ENCODE measurements at regions not wholly inside any gene's neighbourhood (a gene's known extent, or its start where the extent isn't known, plus 50 kb on each side); places are given as distances from the start of the nearest gene placed in this dataset.

DNA sequence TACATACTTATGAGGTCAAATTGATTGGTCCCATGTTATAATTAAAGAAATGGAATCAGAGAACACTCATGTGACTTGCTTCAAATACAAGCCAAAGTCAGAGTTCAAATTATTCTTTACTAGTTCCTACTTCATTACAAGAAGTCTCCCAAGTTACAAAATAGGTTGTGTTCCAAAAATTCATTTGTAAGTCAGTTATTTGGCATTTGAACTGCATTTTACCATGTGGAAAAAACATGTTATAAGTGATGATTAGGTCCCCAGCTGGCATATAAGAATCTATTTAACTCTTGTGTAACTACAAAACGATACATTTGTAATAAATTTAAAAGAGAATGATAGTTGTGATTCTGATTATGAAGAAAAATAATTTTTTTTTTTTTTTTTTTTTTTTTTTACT, 124.1 kb downstream of the DISP1 start:
- TF ChIP-seq Cebpa-rat (IDR thresholded peaks at IDR 0.05): no peak
- H4K20me1 ChIP-seq: no peaks in the 10 kb centered on the region
- H3K9ac ChIP-seq: no peak overlapping the region
- peaks cover 6% of the 10 kb centered on the region; the same call in 1 of the 2 replicates for H3K36me3 ChIP-seq
- H3K4me3 ChIP-seq: no peak overlapping the region
- no peak overlapping the region for H3K4me2 ChIP-seq
- H3K9me3 ChIP-seq: no peaks in the 10 kb centered on the region
- H3K4me1 ChIP-seq: 0 out of 2 replicates have a peak, but pooled peaks cover 4% of the 10 kb centered on the region
- H3K27ac ChIP-seq: no peak overlapping the region
- H3K27me3 ChIP-seq: no peaks in the 10 kb centered on the region

DNA sequence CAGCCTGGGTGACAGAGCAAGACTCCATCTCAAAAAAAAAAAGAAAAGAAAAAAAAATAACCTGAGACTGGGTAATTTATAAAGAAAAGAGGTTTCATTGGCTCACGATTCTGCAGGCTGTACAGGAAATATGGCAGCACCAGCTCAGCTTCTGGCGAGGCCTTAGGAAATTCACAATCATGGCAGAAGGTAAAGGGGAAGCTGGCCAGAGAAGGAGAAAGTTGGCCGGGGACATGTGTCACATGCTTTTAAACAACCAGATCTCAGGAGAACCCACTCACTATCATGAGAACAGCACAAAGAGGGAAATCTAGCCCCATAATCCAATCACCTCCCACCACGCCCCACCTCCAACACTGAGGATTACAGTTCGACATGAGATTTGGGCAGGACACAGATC, 125.3 kb downstream of the DISP1 start:
- Histone ChIP-seq H4K20me1 (no peaks in the 10 kb centered on the region), H3K4me1 (0 out of 2 replicates have a peak, but pooled peaks cover 4% of the 10 kb centered on the region), H3K9ac (no peak overlapping the region), H3K4me2 (no peak overlapping the region), H3K36me3 (peaks cover 6% of the 10 kb centered on the region; the same call in 1 of the 2 replicates), H3K27me3 (no peaks in the 10 kb centered on the region), H3K4me3 (no peak overlapping the region), H3K9me3 (no peaks in the 10 kb centered on the region), H3K27ac (no peak overlapping the region)
- no peak for TF ChIP-seq Cebpa-rat (IDR thresholded peaks at IDR 0.05)

- Histone ChIP-seq H3K27me3 (no peaks in the 10 kb centered on the region), H3K27ac (no peak overlapping the region), H3K4me3 (no peak overlapping the region), H3K9ac (no peak overlapping the region), H4K20me1 (no peaks in the 10 kb centered on the region), H3K9me3 (no peaks in the 10 kb centered on the region), H3K4me2 (no peak overlapping the region), H3K36me3 (peaks cover 6% of the 10 kb centered on the region; the same call in 1 of the 2 replicates), H3K4me1 (0 out of 2 replicates have a peak, but pooled peaks cover 4% of the 10 kb centered on the region)
- TF ChIP-seq Cebpa-rat (IDR thresholded peaks at IDR 0.05): no peak
Measured at GRCh38 chr1:222940906-222941305, 126.1 kb downstream of the DISP1 start.

DNA sequence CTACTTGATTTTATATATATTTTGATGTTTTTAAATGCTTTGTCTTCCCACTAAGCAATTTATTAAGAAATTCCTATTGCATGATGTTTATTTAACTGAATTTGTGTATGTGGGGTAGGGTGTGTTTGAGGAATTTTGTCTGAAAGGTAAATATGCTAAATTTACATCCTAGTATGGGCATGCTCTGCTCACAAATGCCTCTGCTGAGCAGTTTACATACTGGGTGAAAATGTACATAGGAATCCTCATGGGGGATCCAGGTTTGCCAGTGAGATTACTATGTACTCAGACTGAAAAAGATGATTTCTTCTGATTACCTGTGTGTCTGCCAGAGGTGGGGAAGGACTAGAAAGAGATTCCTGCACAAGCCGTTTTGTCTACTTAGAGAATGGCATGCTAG, 126.6 kb downstream of the DISP1 start:
- Histone ChIP-seq H3K4me1 (0 out of 2 replicates have a peak, but pooled peaks cover 4% of the 10 kb centered on the region), H3K4me3 (no peak overlapping the region), H3K27me3 (no peaks in the 10 kb centered on the region), H3K9ac (no peak overlapping the region), H4K20me1 (no peaks in the 10 kb centered on the region), H3K9me3 (no peaks in the 10 kb centered on the region), H3K36me3 (peaks cover 6% of the 10 kb centered on the region; the same call in 1 of the 2 replicates), H3K27ac (no peak overlapping the region), H3K4me2 (no peak overlapping the region)
- TF ChIP-seq Cebpa-rat (IDR thresholded peaks at IDR 0.05): no peak

DNA sequence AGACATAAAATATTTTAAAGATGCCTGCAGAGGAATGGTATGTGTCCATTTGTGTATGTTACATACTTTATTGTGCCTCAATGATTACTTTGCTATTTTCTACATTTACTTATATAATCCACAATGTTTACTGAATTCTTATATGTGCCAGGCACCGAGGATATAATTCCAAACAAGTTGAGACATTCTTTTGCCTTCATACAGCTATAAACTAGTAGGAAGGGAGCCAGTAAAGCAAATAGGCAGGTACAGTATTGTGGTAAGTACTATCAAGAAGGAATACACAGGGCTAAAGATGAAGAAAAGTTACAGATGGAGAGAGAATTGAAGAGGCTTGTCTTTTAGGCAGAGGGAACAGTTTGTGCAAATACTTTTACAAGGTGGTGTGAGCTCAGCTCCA, 131.6 kb downstream of the DISP1 start:
- H3K27ac ChIP-seq: no peak overlapping the region
- H3K4me3 ChIP-seq: no peak overlapping the region
- no peak for TF ChIP-seq Cebpa-rat (IDR thresholded peaks at IDR 0.05)
- H3K27me3 ChIP-seq: no peaks in the 10 kb centered on the region
- H3K9me3 ChIP-seq: no peaks in the 10 kb centered on the region
- no peak overlapping the region for H3K4me2 ChIP-seq
- no peak overlapping the region for H3K9ac ChIP-seq
- no peaks in the 10 kb centered on the region for H4K20me1 ChIP-seq
- H3K36me3 ChIP-seq: peaks cover 6% of the 10 kb centered on the region; the same call in 1 of the 2 replicates
- no peaks in the 10 kb centered on the region for H3K4me1 ChIP-seq

- Histone ChIP-seq H3K9me3 (no peaks in the 10 kb centered on the region), H3K36me3 (peaks cover 2% of the 10 kb centered on the region; the same call in 1 of the 2 replicates), H3K27ac (no peak overlapping the region), H4K20me1 (no peaks in the 10 kb centered on the region), H3K9ac (no peak overlapping the region), H3K4me2 (no peak overlapping the region), H3K4me1 (no peaks in the 10 kb centered on the region), H3K4me3 (no peak overlapping the region), H3K27me3 (no peaks in the 10 kb centered on the region)
- no peak for TF ChIP-seq Cebpa-rat (IDR thresholded peaks at IDR 0.05)
Measured at GRCh38 chr1:222948079-222948478, 133.2 kb downstream of the DISP1 start.

- no peak for TF ChIP-seq Cebpa-rat (IDR thresholded peaks at IDR 0.05)
- Histone ChIP-seq H3K4me1 (no peaks in the 10 kb centered on the region), H4K20me1 (no peaks in the 10 kb centered on the region), H3K27me3 (no peaks in the 10 kb centered on the region), H3K9me3 (no peaks in the 10 kb centered on the region), H3K9ac (no peak overlapping the region), H3K27ac (no peak overlapping the region), H3K4me2 (no peak overlapping the region), H3K36me3 (no peaks in the 10 kb centered on the region), H3K4me3 (no peak overlapping the region)
Measured at GRCh38 chr1:222950892-222951291, 136.1 kb downstream of the DISP1 start.

- H3K4me2 ChIP-seq: no peak overlapping the region
- no peaks in the 10 kb centered on the region for H3K36me3 ChIP-seq
- no peak overlapping the region for H3K4me3 ChIP-seq
- H3K9me3 ChIP-seq: no peaks in the 10 kb centered on the region
- H4K20me1 ChIP-seq: no peaks in the 10 kb centered on the region
- no peaks in the 10 kb centered on the region for H3K4me1 ChIP-seq
- H3K9ac ChIP-seq: no peak overlapping the region
- H3K27me3 ChIP-seq: no peaks in the 10 kb centered on the region
- no peak overlapping the region for H3K27ac ChIP-seq
- no peak for TF ChIP-seq Cebpa-rat (IDR thresholded peaks at IDR 0.05)
Measured at GRCh38 chr1:222953585-222953984, 138.7 kb downstream of the DISP1 start.

- no peak for TF ChIP-seq Cebpa-rat (IDR thresholded peaks at IDR 0.05)
- Histone ChIP-seq H3K4me2 (no peak overlapping the region), H3K4me3 (no peak overlapping the region), H3K9me3 (no peaks in the 10 kb centered on the region), H3K27ac (no peak overlapping the region), H3K9ac (no peak overlapping the region), H3K27me3 (no peaks in the 10 kb centered on the region), H3K4me1 (no peaks in the 10 kb centered on the region), H4K20me1 (no peaks in the 10 kb centered on the region), H3K36me3 (no peaks in the 10 kb centered on the region)
Measured at GRCh38 chr1:222955964-222956363, 141.1 kb downstream of the DISP1 start.

GRCh38 chr1:222956601-222957000, 141.8 kb downstream of the DISP1 start:
- no peak for TF ChIP-seq Cebpa-rat (IDR thresholded peaks at IDR 0.05)
- Histone ChIP-seq H3K9ac (no peak overlapping the region), H3K27me3 (no peaks in the 10 kb centered on the region), H3K4me2 (no peak overlapping the region), H4K20me1 (no peaks in the 10 kb centered on the region), H3K36me3 (no peaks in the 10 kb centered on the region), H3K27ac (no peak overlapping the region), H3K9me3 (no peaks in the 10 kb centered on the region), H3K4me1 (no peaks in the 10 kb centered on the region), H3K4me3 (no peak overlapping the region)

Measured in BLaER1 (cell line).